Stomach (tissue), 8 donors: ENCODE measurements at regions not wholly inside any gene's neighbourhood (a gene's known extent, or its start where the extent isn't known, plus 50 kb on each side); places are given as distances from the start of the nearest gene placed in this dataset.

Experiments used
- DNase-seq, 2 donors: peaks; one replicate each; pipeline versions ENCODE4 v3.0.0 to v3.0.0-alpha.2; 2013 to 2019
- H3K27ac ChIP-seq, 5 donors: fragments of 200-600 bp in 4 of 5; sonication (generic) in 4 of 5; one replicate each; pipeline ENCODE4 v1.5.1; 2013 to 2019; ENCODE audit warnings: mild to moderate bottlenecking in 1 of 5, moderate library complexity in 1 of 5
- H3K27me3 ChIP-seq, 3 donors: fragments of 200-600 bp; sonication (generic); one replicate each; pipeline ENCODE4 v1.5.1; 2017 to 2019; ENCODE audit warnings: mixed run types in 1 of 3
- H3K36me3 ChIP-seq, 4 donors: fragments of 200-600 bp; sonication (generic); 1 replicate in 3 of 4; 2 replicates in 1 of 4; pipeline ENCODE4 v1.5.1; 2016 to 2019
- H3K4me1 ChIP-seq, 4 donors: fragments of 200-600 bp; sonication (generic); one replicate each; pipeline ENCODE4 v1.5.1; 2016 to 2019
- H3K4me3 ChIP-seq, 4 donors: fragments of 200-600 bp; sonication (generic) in 3 of 4; one replicate each; pipeline ENCODE4 v1.5.1; 2016 to 2019; ENCODE audit warnings: mild to moderate bottlenecking in 1 of 4
- H3K9me3 ChIP-seq, 4 donors: fragments of 200-600 bp; sonication (generic); one replicate each; pipeline ENCODE4 v1.5.1; 2016 to 2019
- CTCF ChIP-seq, 7 experiments: fragments of 450-650 bp in 4 of 7; fragments of 200-600 bp in 3 of 7; sonication (generic) in 3 of 7; IDR thresholded peaks; one replicate each; pipeline ENCODE4 v1.5.1; 2016 to 2019; ENCODE audit warnings: antibody characterized with exemption in 7 of 7, control low read depth in 2 of 7, mild to moderate bottlenecking in 1 of 7
- EP300 ChIP-seq: sonication (generic); formaldehyde crosslinking; IDR thresholded peaks from one replicate; pipeline ENCODE4 v1.6.1; 2017; ENCODE audit warnings: antibody characterized with exemption
- POLR2A ChIP-seq, 4 donors: fragments of 450-650 bp; IDR thresholded peaks; one replicate each; pipeline ENCODE4 v1.6.1; 2016; ENCODE audit warnings: antibody characterized with exemption in 4 of 4, control low read depth in 2 of 4, mild to moderate bottlenecking in 1 of 4, moderate library complexity in 1 of 4
- POLR2AphosphoS5 ChIP-seq, 3 donors: sonication (generic); formaldehyde crosslinking; IDR thresholded peaks; one replicate each; pipeline ENCODE4 v1.6.1; 2016; ENCODE audit warnings: antibody characterized with exemption in 3 of 3
- WGBS, 5 donors: extraction: QIAGEN DNeasy Blood & Tissue Kit in 3 of 5; methylation state at CpG; one replicate each; pipeline versions ENCODE4 v1.1.5 to v1.1.7; 2013 to 2018; 5-methylcytosine and 5-hydroxymethylcytosine counted together
- intact Hi-C: fragments of 100-400 bp; cut with DNase I; formaldehyde crosslinking; loops from one replicate; pipeline ENCODE4 v1.15.1; 2023; ENCODE audit warnings: low total_unique reads
- donor health status: healthy with polysubstance abuse.
- donor health status: Bipolar disorder and iron deficiency.
- donor health status: healthy.

- intact Hi-C loops: no loop called here
- Histone ChIP-seq H3K36me3 (no peaks in the 10 kb centered on the region), H3K4me3 (no peak overlapping the region), H3K27ac (no peak overlapping the region), H3K4me1 (no peaks in the 10 kb centered on the region), H3K27me3 (no peaks in the 10 kb centered on the region), H3K9me3 (no peaks in the 10 kb centered on the region)
- no peak for DNase-seq
- TF ChIP-seq POLR2AphosphoS5 (IDR thresholded peaks at IDR 0.05): no peak
- no peak for TF ChIP-seq CTCF (IDR thresholded peaks at IDR 0.05)
- no peak for TF ChIP-seq POLR2A (IDR thresholded peaks at IDR 0.05)
- no peak for TF ChIP-seq EP300
- 27 to 65% (median 40%) methylated on average over 2 of the region's 2 CpGs for WGBS, 5 donors
These were observed 245.1 kb upstream of the SLC7A11 start for GRCh38 chr4:138487230-138487629.

GRCh38 chr4:138485498-138485897 lies 243.3 kb upstream of the SLC7A11 start:
- no peak overlapping the region for H3K27ac ChIP-seq
- no peak for TF ChIP-seq CTCF (IDR thresholded peaks at IDR 0.05)
- no peak for TF ChIP-seq POLR2A (IDR thresholded peaks at IDR 0.05)
- no peaks in the 10 kb centered on the region for H3K36me3 ChIP-seq
- H3K4me3 ChIP-seq: no peak overlapping the region
- H3K9me3 ChIP-seq: no peaks in the 10 kb centered on the region
- DNase-seq: no peak
- WGBS, 5 donors: 88 to 93% (median 91%) methylated on average over 3 of the region's 3 CpGs
- intact Hi-C loops: no loop called here
- H3K4me1 ChIP-seq: no peaks in the 10 kb centered on the region
- no peaks in the 10 kb centered on the region for H3K27me3 ChIP-seq

- TF ChIP-seq POLR2AphosphoS5 (IDR thresholded peaks at IDR 0.05): no peak
- no peak for TF ChIP-seq CTCF (IDR thresholded peaks at IDR 0.05)
- TF ChIP-seq EP300: no peak
- no peak for TF ChIP-seq POLR2A (IDR thresholded peaks at IDR 0.05)
- 71 to 89% (median 79%) methylated on average over 1 of the region's 1 CpG for WGBS, 5 donors
- intact Hi-C loops: no loop called here
These were observed 233.0 kb upstream of the SLC7A11 start for GRCh38 chr4:138475116-138475515.

GRCh38 chr4:138473339-138473738 lies 231.2 kb upstream of the SLC7A11 start:
- H3K36me3 ChIP-seq: no peaks in the 10 kb centered on the region
- 86 to 92% (median 89%) methylated on average over 4 of the region's 4 CpGs for WGBS, 5 donors
- TF ChIP-seq EP300: no peak
- no peak for TF ChIP-seq POLR2A (IDR thresholded peaks at IDR 0.05)
- no peak for TF ChIP-seq POLR2AphosphoS5 (IDR thresholded peaks at IDR 0.05)
- no peak for TF ChIP-seq CTCF (IDR thresholded peaks at IDR 0.05)
- no peak overlapping the region for H3K27ac ChIP-seq
- DNase-seq: no peak
- H3K4me3 ChIP-seq: no peak overlapping the region
- intact Hi-C loops: no loop called here
- no peaks in the 10 kb centered on the region for H3K27me3 ChIP-seq
- H3K9me3 ChIP-seq: no peaks in the 10 kb centered on the region
- no peaks in the 10 kb centered on the region for H3K4me1 ChIP-seq

More at GRCh38 chr4:138475116-138475515, 233.0 kb upstream of the SLC7A11 start:
- no peak for DNase-seq
- H3K9me3 ChIP-seq: no peaks in the 10 kb centered on the region
- no peaks in the 10 kb centered on the region for H3K27me3 ChIP-seq
- no peak overlapping the region for H3K27ac ChIP-seq
- H3K36me3 ChIP-seq: no peaks in the 10 kb centered on the region
- H3K4me3 ChIP-seq: no peak overlapping the region
- H3K4me1 ChIP-seq: no peaks in the 10 kb centered on the region
